ENCODE measurements at regions not wholly inside any gene's neighbourhood (a gene's known extent, or its start where the extent isn't known, plus 50 kb on each side); places are given as distances from the start of the nearest gene placed in this dataset.

DNA sequence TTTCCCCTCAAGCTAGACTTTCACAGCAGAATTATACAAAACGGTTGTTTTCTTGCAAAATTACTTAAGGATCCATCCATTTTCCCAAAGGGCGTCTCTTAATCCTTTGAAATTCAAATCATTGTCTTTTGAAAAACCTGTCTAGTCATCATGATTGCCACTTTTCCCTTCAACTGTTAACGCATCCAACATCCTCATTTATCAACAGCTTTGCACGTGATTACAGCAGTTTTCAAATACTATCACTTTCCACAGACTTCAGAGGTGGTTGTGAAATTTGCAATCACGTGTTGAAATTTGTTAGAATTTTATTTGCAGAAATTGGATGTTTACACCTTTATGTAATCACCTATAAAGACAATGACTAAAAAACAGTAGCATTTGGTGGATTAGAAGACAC, 304.4 kb upstream of the SLC39A10 start:
- TF ChIP-seq POLR2AphosphoS5 (IDR thresholded peaks at IDR 0.05) (no peak), CTCF (IDR thresholded peaks at IDR 0.05) (no peak), POLR2A (IDR thresholded peaks at IDR 0.05) (no peak), EP300 (IDR thresholded peaks at IDR 0.05) (no peak)

Measured in sigmoid colon (tissue), 4 donors.